MM.1S (cell line): ENCODE measurements at regions not wholly inside any gene's neighbourhood (a gene's known extent, or its start where the extent isn't known, plus 50 kb on each side); places are given as distances from the start of the nearest gene placed in this dataset.

Experiments
- DNase-seq: peaks from one replicate; pipeline ENCODE4 v3.0.0-alpha.2; 2015
- H2AFZ ChIP-seq: fragments of 300-600 bp; sonication (generic); 2 replicates; pipeline ENCODE4 v1.6.0; 2016; ENCODE audit warnings: antibody characterized with exemption, low read length
- H3F3A ChIP-seq: fragments of 300-600 bp; sonication (generic); 2 replicates; pipeline ENCODE4 v1.6.1; 2016; ENCODE audit warnings: mild to moderate bottlenecking, antibody characterized with exemption, low read length, moderate library complexity, mixed read lengths; ENCODE audit not compliant: insufficient read depth
- H3K27ac ChIP-seq: fragments of 300-600 bp; sonication (generic); 2 replicates; pipeline ENCODE4 v1.5.1; 2016; ENCODE audit warnings: mild to moderate bottlenecking, low read length
- H3K27me3 ChIP-seq: fragments of 300-600 bp; sonication (generic); replicated peaks from 2 replicates; pipeline ENCODE4 v1.6.0; 2016; ENCODE audit warnings: low read length; ENCODE audit not compliant: insufficient read depth
- H3K36me3 ChIP-seq: fragments of 300-600 bp; sonication (generic); replicated peaks from 2 replicates; pipeline ENCODE4 v1.6.1; 2016; ENCODE audit warnings: mild to moderate bottlenecking, low read length, mixed read lengths; ENCODE audit not compliant: insufficient read depth
- H3K4me1 ChIP-seq: fragments of 300-600 bp; sonication (generic); 2 replicates; pipeline ENCODE4 v1.6.1; 2016; ENCODE audit warnings: low read length, mixed read lengths
- H3K4me2 ChIP-seq: fragments of 300-600 bp; sonication (generic); 2 replicates; pipeline ENCODE4 v1.6.0; 2016; ENCODE audit warnings: low read depth, low read length
- H3K4me3 ChIP-seq: fragments of 300-600 bp; sonication (generic); 2 replicates; pipeline ENCODE4 v1.5.1; 2016; ENCODE audit warnings: low read length, mixed read lengths
- H3K79me2 ChIP-seq: fragments of 300-600 bp; sonication (generic); 2 replicates; pipeline ENCODE4 v1.6.1; 2016; ENCODE audit warnings: mixed run types, low read length, mixed read lengths
- H3K9ac ChIP-seq: fragments of 300-600 bp; sonication (generic); 2 replicates; pipeline ENCODE4 v1.6.1; 2016; ENCODE audit warnings: low read length, mixed read lengths
- H3K9me2 ChIP-seq: fragments of 300-600 bp; sonication (generic); replicated peaks from 2 replicates; pipeline ENCODE4 v1.6.1; 2016; ENCODE audit warnings: mild to moderate bottlenecking, low read length, mixed read lengths; ENCODE audit not compliant: insufficient read depth
- H3K9me3 ChIP-seq: fragments of 300-600 bp; sonication (generic); replicated peaks from 2 replicates; pipeline ENCODE4 v1.6.1; 2016; ENCODE audit warnings: mild to moderate bottlenecking, low read length, mixed read lengths; ENCODE audit not compliant: insufficient read depth
- H4K20me1 ChIP-seq: fragments of 300-600 bp; sonication (generic); 2 replicates; pipeline ENCODE4 v1.6.1; 2016; ENCODE audit warnings: mild to moderate bottlenecking, low read length, moderate library complexity, mixed read lengths; ENCODE audit not compliant: insufficient read depth
- EZH2 ChIP-seq: fragments of 300-600 bp; sonication (generic); optimal IDR thresholded peaks from 2 replicates; pipeline ENCODE3; 2017; ENCODE audit warnings: low read depth, mild to moderate bottlenecking, antibody characterized with exemption, low read length, mixed read lengths
- EZH2phosphoT487 ChIP-seq: fragments of 300-600 bp; sonication (generic); IDR thresholded peaks from 2 replicates; pipeline ENCODE4 v1.6.1; 2018; ENCODE audit warnings: antibody characterized with exemption, low read length
- TF ChIP-seq, protein P1 (sequence below): fragments of 300-600 bp; sonication (generic); IDR thresholded peaks from 2 replicates; pipeline ENCODE4 v1.5.1; 2016; ENCODE audit warnings: antibody characterized with exemption, low read length, mixed read lengths

DNA sequence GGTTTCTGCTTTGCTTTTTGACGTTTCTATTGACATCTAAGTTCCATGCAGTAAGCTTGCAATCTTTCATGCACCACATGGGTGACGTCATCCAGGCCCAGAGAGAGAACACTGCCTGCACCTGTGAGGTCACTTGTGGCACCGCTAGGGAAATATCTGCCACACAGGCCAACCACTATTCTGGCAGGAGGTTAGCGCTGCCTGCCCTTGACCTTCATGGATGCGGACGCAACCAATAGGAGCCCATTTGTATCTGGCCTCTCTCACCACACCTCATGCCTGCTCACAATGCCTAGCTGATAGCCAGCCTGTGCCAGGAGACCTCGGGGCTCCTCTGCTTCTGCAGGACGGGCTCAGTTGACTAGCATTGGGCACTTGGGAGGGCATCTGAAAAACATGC is 55.8 kb upstream of the PRR23E start:
- Histone ChIP-seq H3K36me3 (no peaks in the 10 kb centered on the region), H3K27ac (no peak overlapping the region), H3K27me3 (peaks cover 40% of the 10 kb centered on the region), H3K4me3 (no peak overlapping the region), H3K4me2 (no peak overlapping the region), H3F3A (no peaks in the 10 kb centered on the region), H3K79me2 (no peaks in the 10 kb centered on the region), H3K9me3 (no peaks in the 10 kb centered on the region), H2AFZ (no peak overlapping the region), H3K9me2 (no peaks in the 10 kb centered on the region), H3K4me1 (no peaks in the 10 kb centered on the region), H3K9ac (no peak overlapping the region), H4K20me1 (no peaks in the 10 kb centered on the region)
- no peak for TF ChIP-seq EZH2phosphoT487
- no peak for TF ChIP-seq EZH2
- TF ChIP-seq, protein P1, sequence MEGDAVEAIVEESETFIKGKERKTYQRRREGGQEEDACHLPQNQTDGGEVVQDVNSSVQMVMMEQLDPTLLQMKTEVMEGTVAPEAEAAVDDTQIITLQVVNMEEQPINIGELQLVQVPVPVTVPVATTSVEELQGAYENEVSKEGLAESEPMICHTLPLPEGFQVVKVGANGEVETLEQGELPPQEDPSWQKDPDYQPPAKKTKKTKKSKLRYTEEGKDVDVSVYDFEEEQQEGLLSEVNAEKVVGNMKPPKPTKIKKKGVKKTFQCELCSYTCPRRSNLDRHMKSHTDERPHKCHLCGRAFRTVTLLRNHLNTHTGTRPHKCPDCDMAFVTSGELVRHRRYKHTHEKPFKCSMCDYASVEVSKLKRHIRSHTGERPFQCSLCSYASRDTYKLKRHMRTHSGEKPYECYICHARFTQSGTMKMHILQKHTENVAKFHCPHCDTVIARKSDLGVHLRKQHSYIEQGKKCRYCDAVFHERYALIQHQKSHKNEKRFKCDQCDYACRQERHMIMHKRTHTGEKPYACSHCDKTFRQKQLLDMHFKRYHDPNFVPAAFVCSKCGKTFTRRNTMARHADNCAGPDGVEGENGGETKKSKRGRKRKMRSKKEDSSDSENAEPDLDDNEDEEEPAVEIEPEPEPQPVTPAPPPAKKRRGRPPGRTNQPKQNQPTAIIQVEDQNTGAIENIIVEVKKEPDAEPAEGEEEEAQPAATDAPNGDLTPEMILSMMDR, result no peak
- no peak for DNase-seq

DNA sequence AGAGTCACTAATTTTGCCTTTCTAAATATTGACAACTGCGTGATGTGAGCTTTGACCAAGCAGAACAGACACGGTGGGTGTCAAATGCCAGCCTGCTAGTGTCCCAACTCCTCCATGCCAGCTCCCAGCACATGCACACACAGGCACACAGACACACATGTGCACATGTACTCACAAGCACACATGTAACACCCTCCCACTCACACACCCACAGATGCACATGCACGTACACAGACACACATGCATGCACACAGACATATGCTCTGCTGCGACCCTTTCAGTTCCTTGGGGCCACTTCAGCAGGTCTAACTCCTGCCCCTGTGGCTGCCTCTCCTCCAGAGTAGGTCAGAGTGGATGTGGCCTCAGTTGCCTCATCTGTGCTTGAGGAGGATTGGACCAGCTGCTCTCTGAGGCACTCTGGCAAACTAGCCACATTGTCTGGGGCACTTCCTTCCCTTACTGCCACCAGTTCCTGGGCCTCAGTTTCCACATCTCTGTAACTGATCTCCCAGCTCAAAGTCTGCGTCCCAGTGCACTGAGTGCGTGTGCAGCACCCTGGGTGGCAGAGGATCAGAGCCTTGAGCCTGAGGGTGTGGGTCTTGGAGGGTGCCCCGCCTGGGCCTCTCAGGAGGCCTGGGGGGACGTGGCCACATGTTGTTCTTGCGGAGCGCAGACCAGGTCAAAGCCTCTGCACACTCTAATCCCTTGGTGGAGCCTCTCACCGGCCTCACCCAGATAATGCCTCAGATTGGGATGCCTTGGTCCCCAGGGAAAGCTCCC is 55.0 kb upstream of the PRR23E start:
- H3K79me2 ChIP-seq, result no peaks in the 10 kb centered on the region
- TF ChIP-seq, protein P1, result no peak
- TF ChIP-seq EZH2phosphoT487 (no peak), EZH2 (no peak)
- no peaks in the 10 kb centered on the region for H3K36me3 ChIP-seq
- H2AFZ ChIP-seq, result no peak overlapping the region
- no peak overlapping the region for H3K9ac ChIP-seq
- no peaks in the 10 kb centered on the region for H4K20me1 ChIP-seq
- DNase-seq, result no peak
- peaks cover 39% of the 10 kb centered on the region for H3K27me3 ChIP-seq
- no peak overlapping the region for H3K27ac ChIP-seq
- no peaks in the 10 kb centered on the region for H3F3A ChIP-seq
- H3K9me3 ChIP-seq, result no peaks in the 10 kb centered on the region
- H3K4me3 ChIP-seq, result no peak overlapping the region
- no peak overlapping the region for H3K4me2 ChIP-seq
- no peaks in the 10 kb centered on the region for H3K4me1 ChIP-seq
- no peaks in the 10 kb centered on the region for H3K9me2 ChIP-seq

DNA sequence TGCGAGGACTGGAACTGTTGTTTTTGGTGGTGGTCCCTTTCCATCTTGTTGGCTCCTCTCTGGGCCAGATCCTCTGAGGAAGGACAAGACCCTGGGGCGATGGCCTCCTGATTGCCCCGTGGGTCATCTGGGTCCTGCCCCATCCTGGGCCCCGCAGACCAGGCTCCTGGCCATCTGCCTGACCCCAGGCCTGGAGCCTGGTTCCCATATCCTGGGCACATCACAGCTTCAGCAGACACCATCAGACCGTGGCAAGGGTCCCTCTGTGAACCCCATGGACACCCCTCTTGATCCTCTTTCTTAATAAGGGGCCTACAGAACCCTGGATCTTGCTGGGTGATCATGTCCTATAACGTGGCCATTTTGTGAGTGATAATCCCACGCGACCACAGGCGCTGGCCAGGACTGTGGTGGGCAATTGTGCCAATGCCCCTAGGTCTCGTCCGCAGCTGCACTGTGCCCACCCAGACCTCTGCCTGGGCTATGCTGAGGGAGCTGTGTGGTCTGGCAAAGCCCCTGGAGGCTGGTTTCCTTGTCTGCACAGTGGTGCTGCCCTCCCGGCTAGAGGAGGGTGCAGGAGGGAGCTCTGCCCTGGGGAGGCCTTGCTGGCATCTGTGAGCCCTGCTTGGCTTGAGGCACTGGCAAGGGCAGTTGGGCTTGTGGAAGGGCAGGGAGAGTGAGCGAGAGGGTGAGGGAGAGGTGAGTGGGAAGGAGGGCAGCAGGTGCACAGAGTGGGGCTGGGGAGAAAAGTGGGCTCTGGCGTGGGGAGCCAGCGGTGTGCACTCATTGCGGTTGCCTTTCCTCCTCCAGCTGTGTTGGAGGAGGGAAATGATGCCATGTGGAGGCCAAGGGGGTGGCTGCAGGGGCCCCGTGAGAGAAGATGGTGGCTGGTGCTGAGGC is 53.1 kb upstream of the PRR23E start:
- TF ChIP-seq EZH2phosphoT487, result no peak
- TF ChIP-seq EZH2, result no peak
- TF ChIP-seq, protein P1, result no peak
- no peak overlapping the region for H3K4me3 ChIP-seq
- H3K79me2 ChIP-seq, result no peaks in the 10 kb centered on the region
- no peak overlapping the region for H3K27ac ChIP-seq
- no peaks in the 10 kb centered on the region for H3K4me1 ChIP-seq
- no peaks in the 10 kb centered on the region for H3F3A ChIP-seq
- H3K4me2 ChIP-seq, result no peak overlapping the region
- H3K9ac ChIP-seq, result no peak overlapping the region
- no peaks in the 10 kb centered on the region for H3K9me2 ChIP-seq
- no peaks in the 10 kb centered on the region for H3K36me3 ChIP-seq
- no peaks in the 10 kb centered on the region for H3K9me3 ChIP-seq
- no peaks in the 10 kb centered on the region for H4K20me1 ChIP-seq
- H2AFZ ChIP-seq, result no peak overlapping the region
- peaks cover 32% of the 10 kb centered on the region for H3K27me3 ChIP-seq
- DNase-seq, result no peak
